22Rv1 (cell line): ENCODE measurements at regions not wholly inside any gene's neighbourhood (a gene's known extent, or its start where the extent isn't known, plus 50 kb on each side); places are given as distances from the start of the nearest gene placed in this dataset.
"Not testable (repeated sequence)": the region's sequence is repeated elsewhere in the genome, so short reads cannot be mapped to it uniquely, and the experiment has no call there.

Experiments
- H3K27ac ChIP-seq: fragments of 450-650 bp; 2 replicates; pipeline ENCODE4 v1.5.1; 2017
- CTCF ChIP-seq: fragments of 450-650 bp; IDR thresholded peaks from 2 replicates; pipeline ENCODE4 v1.5.1; 2017; ENCODE audit warnings: mild to moderate bottlenecking
- ZFX ChIP-seq: fragments of 450-650 bp; IDR thresholded peaks from 2 replicates; pipeline ENCODE4 v1.6.1; 2017; ENCODE audit warnings: antibody characterized with exemption, borderline replicate concordance

GRCh38 chr12:66803930-66804329 is 125.1 kb upstream of the GRIP1 start:
- H3K27ac ChIP-seq = no peak overlapping the region
- no peak for TF ChIP-seq ZFX
- TF ChIP-seq CTCF = no peak

GRCh38 chr12:66804563-66804974 is 125.7 kb upstream of the GRIP1 start:
- TF ChIP-seq CTCF (no peak), ZFX (no peak)

GRCh38 chr12:66808606-66809005 is 129.7 kb upstream of the GRIP1 start:
- no peak overlapping the region for H3K27ac ChIP-seq
- TF ChIP-seq ZFX = no peak
- TF ChIP-seq CTCF = no peak

More at GRCh38 chr12:66804563-66804974, 125.7 kb upstream of the GRIP1 start:
- no peak overlapping the region for H3K27ac ChIP-seq

DNA sequence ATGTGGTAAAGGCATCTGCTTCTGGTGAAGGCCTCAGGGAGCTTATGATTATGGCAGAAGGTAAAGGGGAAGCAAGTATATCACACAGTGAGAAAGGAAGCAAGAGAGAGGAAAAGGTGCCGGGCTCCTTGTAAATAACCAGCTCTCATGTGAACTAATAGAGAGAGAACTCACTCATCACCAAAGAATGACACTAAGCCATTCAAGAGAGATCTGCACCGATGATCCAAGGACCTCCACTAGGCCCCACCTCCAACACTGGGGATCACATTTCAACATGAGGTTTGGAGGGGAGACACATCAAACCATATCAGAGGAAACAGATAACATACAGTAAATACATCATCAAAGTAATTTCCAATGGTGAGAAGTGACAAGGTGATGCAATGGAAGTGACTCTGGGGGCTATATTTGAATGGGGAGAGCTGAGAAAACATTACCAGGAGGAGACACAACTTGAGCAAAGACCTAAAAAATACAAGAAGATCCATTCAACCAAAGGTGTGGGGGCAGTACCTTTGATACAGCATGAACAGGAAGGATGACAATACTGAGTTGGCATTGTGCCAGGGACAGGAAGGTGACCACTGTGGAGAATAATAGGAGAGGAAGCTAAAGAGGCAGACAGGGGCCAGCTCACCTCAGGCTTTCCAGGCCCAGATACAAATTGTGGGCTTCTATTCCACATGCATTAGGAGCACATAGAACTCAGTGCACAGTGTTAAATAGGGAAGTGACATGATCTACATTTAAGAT is 134.4 kb upstream of the GRIP1 start:
- no peak for TF ChIP-seq ZFX
- no peak for TF ChIP-seq CTCF
- no peak overlapping the region for H3K27ac ChIP-seq

- TF ChIP-seq ZFX = no peak
- TF ChIP-seq CTCF = no peak
- no peak overlapping the region for H3K27ac ChIP-seq
Observed at GRCh38 chr12:66819587-66819986, 140.7 kb upstream of the GRIP1 start.

DNA sequence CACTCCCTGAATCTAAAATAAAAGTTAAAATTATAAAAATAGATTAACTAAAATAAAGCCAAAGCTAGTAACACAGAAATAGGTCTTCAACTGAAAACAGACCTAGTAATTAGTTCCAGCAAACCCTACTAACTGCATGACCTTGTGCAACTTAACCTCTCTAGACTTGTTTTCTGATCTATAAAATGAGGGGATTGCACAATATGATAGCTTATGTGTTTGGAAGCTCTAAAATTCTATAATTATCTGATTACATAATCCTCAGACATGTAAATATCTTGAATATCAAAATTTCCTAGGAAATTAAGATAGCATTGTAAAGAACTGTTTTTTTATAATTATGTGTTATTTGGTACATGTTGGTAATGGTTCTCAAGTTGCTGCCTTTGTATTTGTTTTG is 144.1 kb upstream of the GRIP1 start:
- TF ChIP-seq ZFX (no peak), CTCF (no peak)
- no peak overlapping the region for H3K27ac ChIP-seq

- TF ChIP-seq CTCF = no peak
- no peak for TF ChIP-seq ZFX
- H3K27ac ChIP-seq = no peak overlapping the region
Observed at GRCh38 chr12:66823857-66824570, 145.1 kb upstream of the GRIP1 start.

- H3K27ac ChIP-seq = not testable (repeated sequence)
Observed at GRCh38 chr12:66825921-66826320, 147.0 kb upstream of the GRIP1 start.
